Fibroblast of the aortic adventitia (primary cell): ENCODE measurements at regions not wholly inside any gene's neighbourhood (a gene's known extent, or its start where the extent isn't known, plus 50 kb on each side); places are given as distances from the start of the nearest gene placed in this dataset.
"Not testable (repeated sequence)": the region's sequence is repeated elsewhere in the genome, so short reads cannot be mapped to it uniquely, and the experiment has no call there.

Source experiments
- DNase-seq: peaks from one replicate; pipeline ENCODE4 v3.0.0-alpha.2; 2010; ENCODE audit warnings: low read depth
- H3K4me3 ChIP-seq: 2 replicates; pipeline ENCODE4 v1.5.1; 2011; ENCODE audit warnings: low read depth, mild to moderate bottlenecking, control low read depth, low read length, moderate library complexity
- CTCF ChIP-seq: IDR thresholded peaks from 2 replicates; pipeline ENCODE4 v1.5.1; 2011; ENCODE audit warnings: mild to moderate bottlenecking, low read length, control low read depth, inconsistent platforms; ENCODE audit not compliant: insufficient read depth

- H3K4me3 ChIP-seq: no peak overlapping the region
- no peak for TF ChIP-seq CTCF
- no peak for DNase-seq
Measured at GRCh38 chr19:28615966-28616365, 597.0 kb downstream of the UQCRFS1 start.

- H3K4me3 ChIP-seq: no peak overlapping the region
- no peak for DNase-seq
- no peak for TF ChIP-seq CTCF
Measured at GRCh38 chr19:28615546-28615916, 597.4 kb downstream of the UQCRFS1 start.

GRCh38 chr19:28614634-28615545, 598.1 kb downstream of the UQCRFS1 start:
- no peak overlapping the region for H3K4me3 ChIP-seq
- no peak for TF ChIP-seq CTCF
- no peak for DNase-seq

- no peak for TF ChIP-seq CTCF
- no peak overlapping the region for H3K4me3 ChIP-seq
- no peak for DNase-seq
Measured at GRCh38 chr19:28612275-28612769, 600.6 kb downstream of the UQCRFS1 start.

- peak; percentile 12 for TF ChIP-seq CTCF
- not testable (repeated sequence) for H3K4me3 ChIP-seq, DNase-seq
Measured at GRCh38 chr19:28611227-28611914, 601.6 kb downstream of the UQCRFS1 start.

GRCh38 chr19:28610731-28611130, 602.2 kb downstream of the UQCRFS1 start:
- no peak overlapping the region for H3K4me3 ChIP-seq
- TF ChIP-seq CTCF: no peak
- no peak for DNase-seq
